Islet of Langerhans (tissue), 1 donor: ENCODE measurements at regions not wholly inside any gene's neighbourhood (a gene's known extent, or its start where the extent isn't known, plus 50 kb on each side); places are given as distances from the start of the nearest gene placed in this dataset.

Experiments
- FAIRE-seq: peaks from one replicate; lab custom pipeline; 2011; peaks lifted over from hg19 to GRCh38; lab: Jason Lieb, UNC

GRCh38 chr15:45743426-45744235 lies 108.8 kb downstream of the SQOR start:
- no peak for FAIRE-seq

GRCh38 chr15:45744236-45744589 lies 109.4 kb downstream of the SQOR start:
- no peak for FAIRE-seq

- no peak for FAIRE-seq
These were observed 112.6 kb downstream of the SQOR start for GRCh38 chr15:45747426-45747825.

- no peak for FAIRE-seq
These were observed 116.8 kb downstream of the SQOR start for GRCh38 chr15:45751629-45752028.

GRCh38 chr15:45759936-45760335 lies 125.1 kb downstream of the SQOR start:
- FAIRE-seq = no peak

GRCh38 chr15:45762726-45763125 lies 127.9 kb downstream of the SQOR start:
- FAIRE-seq = no peak

GRCh38 chr15:45763170-45763869 lies 128.5 kb downstream of the SQOR start:
- no peak for FAIRE-seq

GRCh38 chr15:45773149-45773548 lies 138.3 kb downstream of the SQOR start:
- FAIRE-seq = no peak

GRCh38 chr15:45776772-45777171 lies 141.9 kb downstream of the SQOR start:
- FAIRE-seq = no peak

- FAIRE-seq = no peak
These were observed 143.0 kb downstream of the SQOR start for GRCh38 chr15:45777781-45778180.

GRCh38 chr15:45780352-45780751 lies 145.5 kb downstream of the SQOR start:
- no peak for FAIRE-seq

GRCh38 chr15:45784656-45785055 lies 149.8 kb downstream of the SQOR start:
- no peak for FAIRE-seq

- no peak for FAIRE-seq
These were observed 151.1 kb downstream of the SQOR start for GRCh38 chr15:45785897-45786296.

- no peak for FAIRE-seq
These were observed 155.6 kb downstream of the SQOR start for GRCh38 chr15:45790325-45790943.

GRCh38 chr15:45794304-45794703 lies 159.5 kb downstream of the SQOR start:
- FAIRE-seq = no peak

- no peak for FAIRE-seq
These were observed 160.0 kb downstream of the SQOR start for GRCh38 chr15:45794712-45795439.

GRCh38 chr15:45795440-45796069 lies 160.7 kb downstream of the SQOR start:
- no peak for FAIRE-seq

- FAIRE-seq = no peak
These were observed 161.6 kb downstream of the SQOR start for GRCh38 chr15:45796433-45796832.

GRCh38 chr15:45799508-45799907 lies 164.7 kb downstream of the SQOR start:
- FAIRE-seq = no peak

- no peak for FAIRE-seq
These were observed 166.7 kb downstream of the SQOR start for GRCh38 chr15:45801543-45801942.

GRCh38 chr15:45802140-45802539 lies 167.3 kb downstream of the SQOR start:
- no peak for FAIRE-seq

GRCh38 chr15:45804028-45804427 lies 169.2 kb downstream of the SQOR start:
- no peak for FAIRE-seq
